H9 (cell line): ENCODE measurements at regions not wholly inside any gene's neighbourhood (a gene's known extent, or its start where the extent isn't known, plus 50 kb on each side); places are given as distances from the start of the nearest gene placed in this dataset.

Experiments
- DNase-seq: peaks from one replicate; pipeline ENCODE4 v3.0.0-alpha.2; 2017
- H2AFZ ChIP-seq: one replicate; pipeline ENCODE4 v1.6.1; 2013; ENCODE audit warnings: mild to moderate bottlenecking, low read length, control low read depth, moderate library complexity
- H2AK5ac ChIP-seq: 2 replicates; pipeline ENCODE4 v1.6.1; 2013; ENCODE audit warnings: low read length, control low read depth, mixed read lengths; ENCODE audit not compliant: insufficient read length
- H2BK120ac ChIP-seq: one replicate; pipeline ENCODE4 v1.6.1; 2013; ENCODE audit warnings: low read depth, mild to moderate bottlenecking, low read length, control low read depth, inconsistent platforms; ENCODE audit not compliant: poor library complexity, severe bottlenecking
- H2BK12ac ChIP-seq: 2 replicates; pipeline ENCODE4 v1.6.1; 2013; ENCODE audit warnings: low read length, control low read depth, mixed read lengths, low read depth; ENCODE audit not compliant: insufficient read length
- H2BK15ac ChIP-seq: 2 replicates; pipeline ENCODE4 v1.6.1; 2013; ENCODE audit warnings: low read depth, low read length, control low read depth
- H2BK20ac ChIP-seq: one replicate; pipeline ENCODE4 v1.6.1; 2013; ENCODE audit warnings: low read depth, mild to moderate bottlenecking, low read length, control low read depth, inconsistent platforms; ENCODE audit not compliant: poor library complexity, severe bottlenecking
- H2BK5ac ChIP-seq: 2 replicates; pipeline ENCODE4 v1.6.1; 2013; ENCODE audit warnings: low read length, control low read depth, mixed read lengths; ENCODE audit not compliant: insufficient read length
- H3K14ac ChIP-seq: 2 replicates; pipeline ENCODE4 v1.6.1; 2013; ENCODE audit warnings: low read length, control low read depth; ENCODE audit not compliant: insufficient read depth
- H3K18ac ChIP-seq: 2 replicates; pipeline ENCODE4 v1.6.1; 2013; ENCODE audit warnings: low read depth, mild to moderate bottlenecking, mixed read lengths, low read length, control low read depth; ENCODE audit not compliant: insufficient read length
- H3K23ac ChIP-seq: 2 replicates; pipeline ENCODE4 v1.6.1; 2013; ENCODE audit warnings: low read length, control low read depth, mixed read lengths, low read depth; ENCODE audit not compliant: insufficient read length
- H3K23me2 ChIP-seq: 2 replicates; pipeline ENCODE4 v1.6.1; 2013; ENCODE audit warnings: low read depth, mild to moderate bottlenecking, mixed read lengths, low read length, control low read depth; ENCODE audit not compliant: insufficient read length, poor library complexity, severe bottlenecking
- H3K27ac ChIP-seq: 2 replicates; pipeline ENCODE4 v1.5.1; 2013; ENCODE audit warnings: low read length, control low read depth, mixed read lengths, low read depth; ENCODE audit not compliant: insufficient read length
- H3K27me3 ChIP-seq: 2 replicates; pipeline ENCODE4 v1.6.1; 2013; ENCODE audit warnings: low read length, control low read depth, inconsistent platforms; ENCODE audit not compliant: insufficient read depth
- H3K4ac ChIP-seq: 2 replicates; pipeline ENCODE4 v1.6.1; 2013; ENCODE audit warnings: low read depth, mild to moderate bottlenecking, control low read depth, inconsistent platforms, low read length, moderate library complexity
- H3K4me1 ChIP-seq: 2 replicates; pipeline ENCODE4 v1.6.1; 2013; ENCODE audit warnings: low read length, control low read depth, inconsistent platforms; ENCODE audit not compliant: insufficient read depth
- H3K4me2 ChIP-seq: 2 replicates; pipeline ENCODE4 v1.6.1; 2013; ENCODE audit warnings: low read length, control low read depth, mixed read lengths; ENCODE audit not compliant: insufficient read length, insufficient read depth
- H3K56ac ChIP-seq: 2 replicates; pipeline ENCODE4 v1.6.1; 2013; ENCODE audit warnings: low read depth, mild to moderate bottlenecking, mixed read lengths, low read length, control low read depth; ENCODE audit not compliant: insufficient read length
- H3K79me1 ChIP-seq: 2 replicates; pipeline ENCODE4 v1.6.1; 2013; ENCODE audit warnings: low read depth, mild to moderate bottlenecking, moderate library complexity, low read length, control low read depth, inconsistent platforms; ENCODE audit not compliant: insufficient read depth, poor library complexity, severe bottlenecking
- H3K79me2 ChIP-seq: 2 replicates; pipeline ENCODE4 v1.6.1; 2013; ENCODE audit warnings: low read length, control low read depth, inconsistent platforms; ENCODE audit not compliant: insufficient read depth
- H3K9ac ChIP-seq: 2 replicates; pipeline ENCODE4 v1.6.1; 2013; ENCODE audit warnings: low read length, control low read depth, mixed read lengths; ENCODE audit not compliant: insufficient read length; ENCODE audit errors: extremely low read depth
- H3K9me3 ChIP-seq: one replicate; pipeline ENCODE4 v1.6.1; 2013; ENCODE audit warnings: low read depth, low read length, inconsistent platforms; ENCODE audit not compliant: control insufficient read depth
- H3T11ph ChIP-seq: one replicate; pipeline ENCODE4 v1.6.1; 2013; ENCODE audit warnings: mild to moderate bottlenecking, low read length, control low read depth, inconsistent platforms
- H4K20me1 ChIP-seq: one replicate; pipeline ENCODE4 v1.6.1; 2013; ENCODE audit not compliant: control insufficient read depth, insufficient read length, insufficient read depth
- H4K5ac ChIP-seq: 2 replicates; pipeline ENCODE4 v1.6.1; 2013; ENCODE audit warnings: low read depth, mild to moderate bottlenecking, mixed read lengths, low read length, control low read depth; ENCODE audit not compliant: insufficient read length
- H4K8ac ChIP-seq: replicated peaks from 2 replicates; pipeline ENCODE4 v1.6.1; 2013; ENCODE audit warnings: low read length, control low read depth, mixed read lengths, low read depth; ENCODE audit not compliant: insufficient read length
- H4K91ac ChIP-seq: 2 replicates; pipeline ENCODE4 v1.6.1; 2013; ENCODE audit warnings: low read depth, mild to moderate bottlenecking, moderate library complexity, mixed read lengths, low read length, control low read depth; ENCODE audit not compliant: insufficient read length
- H3K27ac Mint-ChIP-seq, 3 experiments: 2 replicates in 2 of 3; 3 replicates in 1 of 3; pipeline ENCODE4 v1.8.0; 2020 to 2021; ENCODE audit warnings: mixed read lengths in 3 of 3, mild to moderate bottlenecking in 1 of 3, moderate library complexity in 1 of 3
- H3K27me3 Mint-ChIP-seq: 2 replicates; pipeline ENCODE4 v1.8.0; 2021; ENCODE audit warnings: low read depth, mild to moderate bottlenecking, moderate library complexity, mixed read lengths
- H3K36me3 Mint-ChIP-seq, 3 experiments: 2 replicates in 2 of 3; 3 replicates in 1 of 3; pipeline ENCODE4 v1.8.0; 2020 to 2021; ENCODE audit warnings: low read depth in 3 of 3, mixed read lengths in 3 of 3; ENCODE audit not compliant: insufficient read depth in 1 of 3
- H3K4me1 Mint-ChIP-seq, 2 experiments: 2 replicates each; pipeline ENCODE4 v1.8.0; 2020; ENCODE audit warnings: mixed read lengths in 2 of 2
- H3K4me3 Mint-ChIP-seq, 2 experiments: 2 replicates in 1 of 2; 3 replicates in 1 of 2; pipeline ENCODE4 v1.8.0; 2020 to 2021; ENCODE audit warnings: mild to moderate bottlenecking in 2 of 2, mixed read lengths in 2 of 2, moderate library complexity in 1 of 2
- H3K9me3 Mint-ChIP-seq, 2 experiments: 2 replicates in 1 of 2; 3 replicates in 1 of 2; pipeline ENCODE4 v1.8.0; 2020; ENCODE audit warnings: mild to moderate bottlenecking in 2 of 2, mixed read lengths in 2 of 2, moderate library complexity in 1 of 2
- WGBS: extraction: QIAGEN DNeasy Blood & Tissue Kit; methylation state at CpG from one replicate; pipeline ENCODE4 v1.1.7; 2013; ENCODE audit warnings: missing lambda C conversion rate, low lambda C conversion rate, mixed read lengths; ENCODE audit not compliant: insufficient read length; ENCODE audit errors: extremely low coverage; 5-methylcytosine and 5-hydroxymethylcytosine counted together
- TF ChIP-seq, protein P1 (sequence below): fragments of 200-600 bp; sonication (generic); conservative IDR thresholded peaks from 3 replicates; pipeline ENCODE4 v1.8.0; 2021; ENCODE audit warnings: antibody characterized with exemption, mild to moderate bottlenecking

DNA sequence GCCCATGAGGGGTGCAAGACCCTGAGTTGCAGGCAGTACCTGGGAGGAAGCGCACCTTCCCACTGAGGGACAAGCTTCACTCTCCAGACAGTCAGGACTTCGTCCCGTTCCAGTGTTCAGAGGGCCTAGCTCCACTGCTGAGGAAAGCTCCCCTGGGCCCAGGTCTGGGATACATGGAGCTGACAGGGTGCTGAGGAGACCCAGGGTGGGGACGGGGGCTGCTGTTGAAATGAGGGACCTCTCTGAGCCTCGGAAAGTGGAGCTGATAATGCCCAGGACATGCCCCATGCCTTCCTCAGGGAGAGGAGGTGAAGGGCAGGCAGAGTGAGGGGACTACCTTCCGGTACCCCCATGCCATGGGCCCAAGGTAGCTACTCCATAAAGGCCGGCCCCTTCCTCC, 169.2 kb upstream of the MYCN start:
- no peak for DNase-seq
- Histone ChIP-seq H2AFZ (no peak overlapping the region), H3K79me2 (no peaks in the 10 kb centered on the region), H3K79me1 (no peaks in the 10 kb centered on the region), H3K9me3 (no peaks in the 10 kb centered on the region), H3K4me1 (no peaks in the 10 kb centered on the region; the same call in 1 of the 2 replicates), H3K18ac (no peak overlapping the region), H3K14ac (no peak overlapping the region), H3K56ac (no peak overlapping the region), H2BK120ac (no peak overlapping the region), H2BK15ac (no peak overlapping the region), H3K27me3 (no peaks in the 10 kb centered on the region), H2AK5ac (no peak overlapping the region), H3K23me2 (no peaks in the 10 kb centered on the region), H3K4ac (no peak overlapping the region), H2BK5ac (no peak overlapping the region), H4K20me1 (no peaks in the 10 kb centered on the region), H3K27ac (no peak overlapping the region), H3T11ph (no peak overlapping the region), H3K23ac (no peak overlapping the region), H4K5ac (no peak overlapping the region), H2BK20ac (no peak overlapping the region), H2BK12ac (no peak overlapping the region), H3K4me2 (no peak overlapping the region), H3K9ac (no peak overlapping the region), H4K91ac (no peak overlapping the region), H4K8ac (no peak overlapping the region)
- Mint-ChIP-seq H3K36me3 (no peaks in the 10 kb centered on the region), H3K4me3 (no peak overlapping the region), H3K4me1 (peaks cover 0 to 19% of the 10 kb centered on the region in 2 experiments; a peak in 3 of 4 replicates), H3K9me3 (no peaks in the 10 kb centered on the region; a peak in 1 of 5 replicates), H3K27me3 (no peaks in the 10 kb centered on the region; the same call in 1 of the 2 replicates), H3K27ac (no peak overlapping the region)
- TF ChIP-seq, protein P1, sequence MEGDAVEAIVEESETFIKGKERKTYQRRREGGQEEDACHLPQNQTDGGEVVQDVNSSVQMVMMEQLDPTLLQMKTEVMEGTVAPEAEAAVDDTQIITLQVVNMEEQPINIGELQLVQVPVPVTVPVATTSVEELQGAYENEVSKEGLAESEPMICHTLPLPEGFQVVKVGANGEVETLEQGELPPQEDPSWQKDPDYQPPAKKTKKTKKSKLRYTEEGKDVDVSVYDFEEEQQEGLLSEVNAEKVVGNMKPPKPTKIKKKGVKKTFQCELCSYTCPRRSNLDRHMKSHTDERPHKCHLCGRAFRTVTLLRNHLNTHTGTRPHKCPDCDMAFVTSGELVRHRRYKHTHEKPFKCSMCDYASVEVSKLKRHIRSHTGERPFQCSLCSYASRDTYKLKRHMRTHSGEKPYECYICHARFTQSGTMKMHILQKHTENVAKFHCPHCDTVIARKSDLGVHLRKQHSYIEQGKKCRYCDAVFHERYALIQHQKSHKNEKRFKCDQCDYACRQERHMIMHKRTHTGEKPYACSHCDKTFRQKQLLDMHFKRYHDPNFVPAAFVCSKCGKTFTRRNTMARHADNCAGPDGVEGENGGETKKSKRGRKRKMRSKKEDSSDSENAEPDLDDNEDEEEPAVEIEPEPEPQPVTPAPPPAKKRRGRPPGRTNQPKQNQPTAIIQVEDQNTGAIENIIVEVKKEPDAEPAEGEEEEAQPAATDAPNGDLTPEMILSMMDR, result no peak
- WGBS, result no CpG with 5 or more reads among the region's 7 CpGs
